DOHH2 (cell line): ENCODE measurements at regions not wholly inside any gene's neighbourhood (a gene's known extent, or its start where the extent isn't known, plus 50 kb on each side); places are given as distances from the start of the nearest gene placed in this dataset.

ENCODE experiments used
- H3F3A ChIP-seq: fragments of 200-600 bp; sonication (generic), shearing (Covaris generic); 2 replicates; pipeline ENCODE4 v1.6.0; 2016; ENCODE audit warnings: antibody characterized with exemption, mild to moderate bottlenecking; ENCODE audit not compliant: control insufficient read depth, insufficient read depth
- H3K27ac ChIP-seq: fragments of 200-600 bp; sonication (generic); 2 replicates; pipeline ENCODE4 v1.5.1; 2014; ENCODE audit warnings: low read depth, mild to moderate bottlenecking, low read length, moderate library complexity
- H3K27me3 ChIP-seq: fragments of 200-600 bp; sonication (generic); 2 replicates; pipeline ENCODE4 v1.6.1; 2014; ENCODE audit warnings: mild to moderate bottlenecking, low read length, mixed read lengths; ENCODE audit not compliant: control insufficient read depth
- H3K36me3 ChIP-seq: fragments of 200-600 bp; sonication (generic); 2 replicates; pipeline ENCODE4 v1.6.1; 2014; ENCODE audit warnings: mild to moderate bottlenecking, low read length, moderate library complexity, mixed read lengths; ENCODE audit not compliant: control insufficient read depth
- H3K4me1 ChIP-seq: fragments of 200-600 bp; sonication (generic); 2 replicates; pipeline ENCODE4 v1.6.1; 2014; ENCODE audit warnings: mild to moderate bottlenecking, low read length, mixed read lengths; ENCODE audit not compliant: control insufficient read depth
- H3K4me2 ChIP-seq: fragments of 200-600 bp; sonication (generic); 2 replicates; pipeline ENCODE4 v1.6.0; 2014; ENCODE audit warnings: mild to moderate bottlenecking, low read length, moderate library complexity
- H3K4me3 ChIP-seq: fragments of 200-600 bp; sonication (generic); 2 replicates; pipeline ENCODE4 v1.5.1; 2014; ENCODE audit warnings: mild to moderate bottlenecking, low read length, mixed read lengths
- H3K79me2 ChIP-seq: fragments of 200-600 bp; sonication (generic); 2 replicates; pipeline ENCODE4 v1.6.1; 2014; ENCODE audit warnings: mild to moderate bottlenecking, low read length, mixed read lengths; ENCODE audit not compliant: control insufficient read depth
- H3K9me2 ChIP-seq: fragments of 200-600 bp; sonication (generic); replicated peaks from 2 replicates; pipeline ENCODE4 v1.6.1; 2014; ENCODE audit warnings: mild to moderate bottlenecking, low read length, mixed read lengths; ENCODE audit not compliant: control insufficient read depth
- H3K9me3 ChIP-seq: fragments of 200-600 bp; sonication (generic); 2 replicates; pipeline ENCODE4 v1.6.1; 2014; ENCODE audit warnings: antibody characterized with exemption, low read length, mixed read lengths; ENCODE audit not compliant: control insufficient read depth, insufficient read depth
- H4K20me1 ChIP-seq: fragments of 200-600 bp; sonication (generic); 2 replicates; pipeline ENCODE4 v1.6.0; 2014; ENCODE audit warnings: low read depth, mild to moderate bottlenecking, antibody characterized with exemption, low read length, moderate library complexity; ENCODE audit not compliant: control insufficient read depth, insufficient read depth
- CTCF ChIP-seq: fragments of 200-600 bp; sonication (generic); IDR thresholded peaks from one replicate; pipeline ENCODE4 v1.5.1; 2014; ENCODE audit warnings: antibody characterized with exemption, mild to moderate bottlenecking, low read depth, low read length; ENCODE audit not compliant: poor library complexity, severe bottlenecking
- EZH2phosphoT487 ChIP-seq: fragments of 200-600 bp; sonication (generic); IDR thresholded peaks from 2 replicates; pipeline ENCODE4 v1.6.1; 2017; ENCODE audit warnings: borderline replicate concordance, mild to moderate bottlenecking, antibody characterized with exemption, low read length, moderate library complexity, mixed read lengths

DNA sequence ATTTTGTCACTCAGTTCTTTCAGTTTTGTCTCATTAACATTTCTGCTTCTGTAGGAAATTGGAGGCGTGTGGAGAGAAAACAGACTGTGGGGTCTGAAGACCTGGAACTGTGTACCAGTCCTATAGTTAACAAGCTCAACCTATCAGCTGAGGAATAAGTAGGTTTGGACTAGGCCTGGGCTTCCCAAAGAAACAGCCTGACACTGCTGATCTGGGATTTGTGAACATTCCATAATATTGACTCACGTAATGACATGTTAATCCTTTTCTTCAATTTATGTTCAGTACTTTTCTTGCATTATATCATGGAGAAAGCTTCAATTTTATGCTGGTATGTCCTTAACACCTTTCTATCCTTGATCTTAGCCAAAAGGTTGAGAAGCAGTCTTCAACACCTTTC is 181.6 kb upstream of the RORA start:
- no peaks in the 10 kb centered on the region for H3K9me3 ChIP-seq
- no peaks in the 10 kb centered on the region for H3K79me2 ChIP-seq
- H3F3A ChIP-seq, result no peaks in the 10 kb centered on the region
- no peaks in the 10 kb centered on the region for H3K36me3 ChIP-seq
- no peak overlapping the region for H3K27ac ChIP-seq
- no peaks in the 10 kb centered on the region for H3K4me1 ChIP-seq
- H3K4me3 ChIP-seq, result no peak overlapping the region
- H3K4me2 ChIP-seq, result no peak overlapping the region
- H4K20me1 ChIP-seq, result no peaks in the 10 kb centered on the region
- TF ChIP-seq EZH2phosphoT487, result no peak
- no peak for TF ChIP-seq CTCF
- H3K27me3 ChIP-seq, result no peaks in the 10 kb centered on the region
- no peaks in the 10 kb centered on the region for H3K9me2 ChIP-seq

GRCh38 chr15:61404567-61404966 is 175.5 kb upstream of the RORA start:
- TF ChIP-seq CTCF (no peak), EZH2phosphoT487 (no peak)
- H3K36me3 ChIP-seq, result no peaks in the 10 kb centered on the region
- H3K4me3 ChIP-seq, result no peak overlapping the region
- no peaks in the 10 kb centered on the region for H3K4me1 ChIP-seq
- no peaks in the 10 kb centered on the region for H3K9me2 ChIP-seq
- no peaks in the 10 kb centered on the region for H4K20me1 ChIP-seq
- H3F3A ChIP-seq, result no peaks in the 10 kb centered on the region
- no peaks in the 10 kb centered on the region; the same call in 1 of the 2 replicates for H3K9me3 ChIP-seq
- H3K79me2 ChIP-seq, result no peaks in the 10 kb centered on the region
- H3K27me3 ChIP-seq, result no peaks in the 10 kb centered on the region
- no peak overlapping the region for H3K27ac ChIP-seq
- H3K4me2 ChIP-seq, result no peak overlapping the region

DNA sequence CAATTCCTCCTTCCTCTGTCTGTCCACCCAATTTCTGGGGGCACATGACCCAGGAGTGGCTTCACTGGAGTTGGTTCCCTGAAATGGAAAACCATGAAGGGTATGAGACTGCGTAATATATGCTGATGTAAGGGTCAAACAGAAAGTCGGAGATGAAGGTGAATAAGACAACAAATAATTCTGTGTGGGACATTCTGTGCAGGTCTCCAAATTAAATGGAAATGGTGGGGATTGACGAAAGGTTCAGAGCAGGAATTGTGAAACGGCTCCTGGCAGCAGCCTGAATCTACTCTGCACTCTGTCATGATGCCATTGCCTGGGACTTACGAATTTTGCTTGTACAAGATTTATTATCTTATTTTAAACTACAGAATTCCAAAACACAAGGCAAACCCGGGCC is 174.8 kb upstream of the RORA start:
- Histone ChIP-seq H3K9me2 (no peaks in the 10 kb centered on the region), H3K4me2 (no peak overlapping the region), H3K36me3 (no peaks in the 10 kb centered on the region), H3K9me3 (peaks cover 5% of the 10 kb centered on the region), H3K27me3 (no peaks in the 10 kb centered on the region), H3K4me1 (no peaks in the 10 kb centered on the region), H4K20me1 (no peaks in the 10 kb centered on the region), H3F3A (no peaks in the 10 kb centered on the region), H3K4me3 (no peak overlapping the region), H3K27ac (no peak overlapping the region), H3K79me2 (no peaks in the 10 kb centered on the region)
- TF ChIP-seq EZH2phosphoT487 (no peak), CTCF (no peak)
